Kidney (tissue), 13 donors: ENCODE measurements at regions not wholly inside any gene's neighbourhood (a gene's known extent, or its start where the extent isn't known, plus 50 kb on each side); places are given as distances from the start of the nearest gene placed in this dataset.

Experiments used
- DNase-seq, 5 donors: peaks; one replicate each; pipeline ENCODE4 v3.0.0-alpha.2; 2013 to 2020
- FAIRE-seq: peaks from 2 replicates; lab custom pipeline; 2012; peaks lifted over from hg19 to GRCh38; lab: Jason Lieb, UNC
- H3K27ac ChIP-seq, 2 donors: one replicate each; pipeline ENCODE4 v1.7.0; 2013; ENCODE audit warnings: low read depth in 2 of 2, low read length in 2 of 2, inconsistent platforms in 1 of 2
- H3K27me3 ChIP-seq: one replicate; pipeline ENCODE4 v1.7.1; 2013; ENCODE audit warnings: low read length, inconsistent platforms; ENCODE audit not compliant: control insufficient read depth, insufficient read depth
- H3K36me3 ChIP-seq, 3 donors: one replicate each; pipeline versions ENCODE4 v1.7.0 to v1.7.1; 2013; ENCODE audit warnings: low read length in 3 of 3, control low read depth in 1 of 3, inconsistent platforms in 1 of 3; ENCODE audit not compliant: insufficient read depth in 3 of 3, control insufficient read depth in 2 of 3
- H3K4me1 ChIP-seq, 3 donors: one replicate each; pipeline versions ENCODE4 v1.7.0 to v1.7.1; 2013; ENCODE audit warnings: low read length in 3 of 3, inconsistent platforms in 1 of 3, low read depth in 1 of 3; ENCODE audit not compliant: control insufficient read depth in 2 of 3, insufficient read depth in 2 of 3
- H3K4me3 ChIP-seq, 3 donors: one replicate each; pipeline versions ENCODE4 v1.7.0 to v1.8.1; 2013; ENCODE audit warnings: low read length in 3 of 3, control low read depth in 1 of 3, inconsistent platforms in 1 of 3
- H3K9ac ChIP-seq, 3 donors: one replicate each; pipeline versions ENCODE4 v1.7.0 to v1.7.1; 2013; ENCODE audit warnings: low read length in 3 of 3, control low read depth in 1 of 3, inconsistent platforms in 1 of 3
- H3K9me3 ChIP-seq, 3 donors: one replicate each; pipeline versions ENCODE4 v1.7.0 to v1.7.1; 2013; ENCODE audit warnings: low read length in 3 of 3, control low read depth in 1 of 3, inconsistent platforms in 1 of 3; ENCODE audit not compliant: control insufficient read depth in 2 of 3, insufficient read depth in 1 of 3
- intact Hi-C: fragments of 100-400 bp; cut with DNase I; formaldehyde crosslinking; loops from one replicate; pipeline ENCODE4 v1.11.1; 2022
- TF ChIP-seq, protein P1 (sequence below): IDR thresholded peaks from 3 replicates; pipeline ENCODE4 v1.5.1; 2012; ENCODE audit warnings: mild to moderate bottlenecking, moderate library complexity, borderline replicate concordance; ENCODE audit not compliant: insufficient read depth; ENCODE audit errors: extremely low read depth
- donor health status: control.
- donor health status: control.
- donor health status: control.
- donor health status: control.
- donor health status: control.
- donor health status: DM: yes; HTN: yes; CAD: no.
- donor health status: Normal renal cell carcinoma (clear cell type).

DNA sequence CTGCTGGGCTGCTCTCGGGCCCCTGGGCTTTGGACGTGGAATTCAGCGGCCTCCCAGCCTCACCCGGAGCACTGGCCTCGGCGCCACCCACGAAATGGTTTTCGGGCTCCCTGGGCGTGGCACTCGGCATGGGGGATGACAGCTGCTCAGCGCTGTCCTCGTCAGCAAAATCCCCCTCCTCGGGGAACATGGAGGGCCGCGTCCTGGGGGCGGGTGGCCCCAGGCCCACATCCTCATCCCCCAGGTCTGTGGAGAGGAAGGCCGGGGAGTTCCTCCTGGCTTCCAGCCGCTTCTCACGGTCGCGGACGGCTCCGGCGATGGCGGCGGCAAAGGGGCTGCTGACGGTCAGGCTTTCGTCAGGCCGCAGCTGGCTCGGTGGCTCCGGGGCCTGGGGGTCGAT is 88.4 kb downstream of the CTTN start:
- intact Hi-C loops: no loop called here
- no peak overlapping the region for H3K9ac ChIP-seq
- no peaks in the 10 kb centered on the region for H3K27me3 ChIP-seq
- H3K36me3 ChIP-seq: peaks cover 0 to 4% (median 0%) of the 10 kb centered on the region in 3 donors
- FAIRE-seq (no peak), DNase-seq (no peak)
- peaks cover 0 to 7% (median 0%) of the 10 kb centered on the region in 3 donors for H3K9me3 ChIP-seq
- TF ChIP-seq, protein P1, sequence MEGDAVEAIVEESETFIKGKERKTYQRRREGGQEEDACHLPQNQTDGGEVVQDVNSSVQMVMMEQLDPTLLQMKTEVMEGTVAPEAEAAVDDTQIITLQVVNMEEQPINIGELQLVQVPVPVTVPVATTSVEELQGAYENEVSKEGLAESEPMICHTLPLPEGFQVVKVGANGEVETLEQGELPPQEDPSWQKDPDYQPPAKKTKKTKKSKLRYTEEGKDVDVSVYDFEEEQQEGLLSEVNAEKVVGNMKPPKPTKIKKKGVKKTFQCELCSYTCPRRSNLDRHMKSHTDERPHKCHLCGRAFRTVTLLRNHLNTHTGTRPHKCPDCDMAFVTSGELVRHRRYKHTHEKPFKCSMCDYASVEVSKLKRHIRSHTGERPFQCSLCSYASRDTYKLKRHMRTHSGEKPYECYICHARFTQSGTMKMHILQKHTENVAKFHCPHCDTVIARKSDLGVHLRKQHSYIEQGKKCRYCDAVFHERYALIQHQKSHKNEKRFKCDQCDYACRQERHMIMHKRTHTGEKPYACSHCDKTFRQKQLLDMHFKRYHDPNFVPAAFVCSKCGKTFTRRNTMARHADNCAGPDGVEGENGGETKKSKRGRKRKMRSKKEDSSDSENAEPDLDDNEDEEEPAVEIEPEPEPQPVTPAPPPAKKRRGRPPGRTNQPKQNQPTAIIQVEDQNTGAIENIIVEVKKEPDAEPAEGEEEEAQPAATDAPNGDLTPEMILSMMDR: no peak
- no peak overlapping the region for H3K27ac ChIP-seq
- no peak overlapping the region for H3K4me3 ChIP-seq
- peaks cover 0 to 2% (median 0%) of the 10 kb centered on the region in 3 donors for H3K4me1 ChIP-seq

DNA sequence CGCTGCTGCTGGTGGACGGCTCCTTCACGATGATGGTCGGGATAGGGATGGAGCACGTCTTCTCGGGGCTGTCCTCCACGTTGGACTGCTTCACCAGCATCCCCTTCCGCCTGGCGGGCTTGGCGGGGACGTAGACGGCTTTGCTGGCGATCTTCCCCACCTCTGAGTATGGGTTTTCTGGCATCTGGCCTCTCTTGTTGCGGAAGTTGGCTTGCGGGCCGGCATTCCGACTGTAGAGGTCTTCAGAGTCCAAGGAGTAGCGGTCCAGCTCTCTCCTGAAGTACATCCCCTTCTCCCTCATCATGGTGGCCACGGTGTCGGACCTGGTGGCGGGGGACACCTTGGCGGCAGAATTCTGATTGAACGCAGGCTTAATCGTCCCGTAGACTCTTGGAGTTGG is 88.8 kb downstream of the CTTN start:
- peaks cover 0 to 4% (median 0%) of the 10 kb centered on the region in 3 donors for H3K36me3 ChIP-seq
- FAIRE-seq (no peak), DNase-seq (no peak)
- no peak overlapping the region for H3K9ac ChIP-seq
- H3K27me3 ChIP-seq: no peaks in the 10 kb centered on the region
- TF ChIP-seq, protein P1: no peak
- no peak overlapping the region for H3K27ac ChIP-seq
- peaks cover 0 to 7% (median 0%) of the 10 kb centered on the region in 3 donors for H3K9me3 ChIP-seq
- H3K4me3 ChIP-seq: no peak overlapping the region
- peaks cover 0 to 2% (median 0%) of the 10 kb centered on the region in 3 donors for H3K4me1 ChIP-seq
- intact Hi-C loops: no loop called here

DNA sequence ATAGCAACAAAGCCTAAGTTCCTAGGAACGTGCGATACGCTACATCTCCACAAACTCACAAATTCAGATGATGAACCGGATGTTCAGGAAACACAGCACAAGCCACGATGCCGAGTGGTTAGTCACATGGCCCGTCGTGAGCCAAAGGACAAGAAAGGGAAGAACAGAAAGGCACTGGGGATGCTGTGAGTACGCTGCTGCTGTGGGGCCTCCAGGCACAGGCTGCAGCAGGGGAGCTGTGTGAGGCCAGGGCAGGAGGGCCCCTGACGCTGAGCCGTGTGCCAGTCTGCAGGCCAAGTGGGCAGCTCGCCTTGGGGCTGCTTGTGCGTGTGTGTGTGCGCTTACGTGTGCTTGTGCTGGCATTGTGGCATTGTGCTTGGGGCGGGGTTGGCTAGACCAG is 89.4 kb downstream of the CTTN start:
- peaks cover 0 to 7% (median 0%) of the 10 kb centered on the region in 3 donors for H3K9me3 ChIP-seq
- no peaks in the 10 kb centered on the region for H3K27me3 ChIP-seq
- peaks cover 0 to 4% (median 0%) of the 10 kb centered on the region in 3 donors for H3K36me3 ChIP-seq
- peak in 1 of 5 donors; percentile 23 for DNase-seq
- TF ChIP-seq, protein P1: no peak
- H3K9ac ChIP-seq: no peak overlapping the region
- FAIRE-seq: no peak
- no peak overlapping the region for H3K4me3 ChIP-seq
- H3K27ac ChIP-seq: no peak overlapping the region
- H3K4me1 ChIP-seq: peaks cover 0 to 2% (median 0%) of the 10 kb centered on the region in 3 donors
- intact Hi-C loops: no loop called here
